Gastroesophageal sphincter (tissue), 3 donors: ENCODE measurements at regions not wholly inside any gene's neighbourhood (a gene's known extent, or its start where the extent isn't known, plus 50 kb on each side); places are given as distances from the start of the nearest gene placed in this dataset.

ENCODE experiments used
- CTCF ChIP-seq, 4 experiments: fragments of 200-600 bp in 2 of 4; fragments of 450-650 bp in 2 of 4; sonication (generic) in 1 of 4; IDR thresholded peaks; one replicate each; pipeline ENCODE4 v1.5.1; 2017 to 2019; ENCODE audit warnings: antibody characterized with exemption in 4 of 4, mild to moderate bottlenecking in 2 of 4, moderate library complexity in 2 of 4
- EP300 ChIP-seq: sonication (generic); formaldehyde crosslinking; IDR thresholded peaks from one replicate; pipeline ENCODE4 v1.6.1; 2017; ENCODE audit warnings: antibody characterized with exemption, mild to moderate bottlenecking
- POLR2A ChIP-seq, 2 donors: fragments of 450-650 bp; IDR thresholded peaks; one replicate each; pipeline ENCODE4 v1.6.1; 2017; ENCODE audit warnings: antibody characterized with exemption in 2 of 2, mild to moderate bottlenecking in 2 of 2, moderate library complexity in 1 of 2
- POLR2AphosphoS5 ChIP-seq: sonication (generic); formaldehyde crosslinking; IDR thresholded peaks from one replicate; pipeline ENCODE4 v1.6.1; 2017; ENCODE audit warnings: antibody characterized with exemption

DNA sequence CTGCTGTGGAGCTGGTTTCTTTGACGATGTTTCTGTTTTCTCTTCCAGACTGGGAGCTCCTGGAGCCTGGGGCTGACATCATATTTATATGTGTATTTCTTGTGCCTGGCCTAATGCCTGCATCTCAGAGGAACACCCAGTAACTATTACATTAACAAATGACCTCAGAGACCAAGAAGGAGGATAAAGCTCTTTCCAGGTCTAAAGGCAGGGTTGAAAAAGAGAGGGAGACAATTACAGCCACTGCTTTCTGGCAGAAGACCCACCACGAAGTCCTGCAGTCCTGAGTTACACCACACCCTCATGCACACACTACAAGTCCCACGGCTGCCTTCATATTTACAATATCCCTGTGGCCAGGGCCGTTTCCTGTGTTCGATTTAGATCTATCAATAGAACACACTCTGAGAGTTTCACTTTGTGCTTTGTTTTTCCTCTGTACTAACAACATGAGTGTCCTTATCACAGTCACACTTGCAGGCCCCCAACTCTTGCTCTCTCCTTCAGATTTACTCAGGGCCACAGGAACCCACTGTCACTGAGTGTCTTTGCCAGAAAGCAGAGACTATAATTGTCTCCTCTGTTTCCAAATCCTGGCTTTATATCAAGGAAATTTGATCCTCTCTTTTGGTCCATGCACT, 535.5 kb downstream of the MID1IP1 start:
- TF ChIP-seq CTCF (IDR thresholded peaks at IDR 0.05) (no peak), POLR2A (IDR thresholded peaks at IDR 0.05) (no peak), POLR2AphosphoS5 (peak; percentile 38), EP300 (no peak)
